BE2C (cell line): ENCODE measurements at regions not wholly inside any gene's neighbourhood (a gene's known extent, or its start where the extent isn't known, plus 50 kb on each side); places are given as distances from the start of the nearest gene placed in this dataset.

Experiments used
- DNase-seq: peaks from one replicate; pipeline ENCODE4 v3.0.0-alpha.2; 2020
- H3K27me3 ChIP-seq: fragments of 250-450 bp; sonication (Bioruptor Pico); 2 replicates; pipeline ENCODE4 v1.5.1; 2020; ENCODE audit warnings: mild to moderate bottlenecking
- H3K36me3 ChIP-seq: fragments of 250-450 bp; sonication (Bioruptor Pico); 2 replicates; pipeline ENCODE4 v1.5.1; 2020; ENCODE audit warnings: mild to moderate bottlenecking
- H3K4me1 ChIP-seq: fragments of 250-450 bp; sonication (Bioruptor Pico); 2 replicates; pipeline ENCODE4 v1.5.1; 2020
- H3K4me3 ChIP-seq: 2 replicates; pipeline ENCODE4 v1.5.1; 2011; ENCODE audit warnings: low read depth, low read length
- H3K9me3 ChIP-seq: fragments of 250-450 bp; sonication (Bioruptor Pico); 2 replicates; pipeline ENCODE4 v1.5.1; 2020
- CTCF ChIP-seq: IDR thresholded peaks from 2 replicates; pipeline ENCODE4 v1.5.1; 2012; ENCODE audit warnings: mild to moderate bottlenecking, low read depth, low read length

GRCh38 chr1:229828461-229828860 lies 202.4 kb downstream of the URB2 start:
- DNase-seq, result no peak
- no peaks in the 10 kb centered on the region for H3K9me3 ChIP-seq

GRCh38 chr1:229832695-229833094 lies 206.6 kb downstream of the URB2 start:
- Histone ChIP-seq H3K9me3 (no peaks in the 10 kb centered on the region), H3K4me1 (no peaks in the 10 kb centered on the region), H3K27me3 (no peaks in the 10 kb centered on the region), H3K36me3 (no peaks in the 10 kb centered on the region), H3K4me3 (no peak overlapping the region)
- DNase-seq, result no peak
- no peak for TF ChIP-seq CTCF

More at GRCh38 chr1:229828461-229828860, 202.4 kb downstream of the URB2 start:
- Histone ChIP-seq H3K4me1 (no peaks in the 10 kb centered on the region), H3K36me3 (no peaks in the 10 kb centered on the region), H3K27me3 (no peaks in the 10 kb centered on the region), H3K4me3 (no peak overlapping the region)
- TF ChIP-seq CTCF, result no peak

GRCh38 chr1:229834230-229834629 lies 208.2 kb downstream of the URB2 start:
- H3K4me1 ChIP-seq, result no peaks in the 10 kb centered on the region
- H3K4me3 ChIP-seq, result no peak overlapping the region
- no peaks in the 10 kb centered on the region for H3K36me3 ChIP-seq
- TF ChIP-seq CTCF, result no peak
- H3K27me3 ChIP-seq, result no peaks in the 10 kb centered on the region
- DNase-seq, result no peak
- H3K9me3 ChIP-seq, result no peaks in the 10 kb centered on the region

- no peak for DNase-seq
- no peaks in the 10 kb centered on the region for H3K36me3 ChIP-seq
- no peaks in the 10 kb centered on the region for H3K27me3 ChIP-seq
- H3K4me3 ChIP-seq, result no peak overlapping the region
- no peaks in the 10 kb centered on the region for H3K4me1 ChIP-seq
- no peak for TF ChIP-seq CTCF
- no peaks in the 10 kb centered on the region for H3K9me3 ChIP-seq
Observed at GRCh38 chr1:229835226-229835625, 209.2 kb downstream of the URB2 start.

- Histone ChIP-seq H3K36me3 (no peaks in the 10 kb centered on the region), H3K9me3 (no peaks in the 10 kb centered on the region), H3K27me3 (no peaks in the 10 kb centered on the region), H3K4me3 (no peak overlapping the region), H3K4me1 (no peaks in the 10 kb centered on the region)
- no peak for DNase-seq
- TF ChIP-seq CTCF, result no peak
Observed at GRCh38 chr1:229836324-229836723, 210.3 kb downstream of the URB2 start.

- H3K27me3 ChIP-seq, result no peaks in the 10 kb centered on the region
- TF ChIP-seq CTCF, result no peak
- H3K36me3 ChIP-seq, result no peaks in the 10 kb centered on the region
- DNase-seq, result no peak
- H3K4me1 ChIP-seq, result no peaks in the 10 kb centered on the region
- no peak overlapping the region for H3K4me3 ChIP-seq
- H3K9me3 ChIP-seq, result no peaks in the 10 kb centered on the region
Observed at GRCh38 chr1:229838204-229838603, 212.2 kb downstream of the URB2 start.
